K562 (cell line): ENCODE measurements at regions not wholly inside any gene's neighbourhood (a gene's known extent, or its start where the extent isn't known, plus 50 kb on each side); places are given as distances from the start of the nearest gene placed in this dataset.

Experiments used
- ATAC-seq: fragments of 200-7000 bp; cut with Tn5 transposase; 3 replicates; pipeline ENCODE4 v1.9.1; 2020; ENCODE audit warnings: moderate library complexity
- BruUV-seq: library from RNA; stranded (reverse); fragments of 400-500 nt; replicated peaks from 2 replicates; lab custom pipeline; 2021; lab: Mats Ljungman, UMichigan
- CTCF ChIA-PET: fragments of 300-600 bp; formaldehyde crosslinking; extraction: SDS; loops from one replicate; lab custom pipeline; 2021; ENCODE audit warnings: low intra/inter-chr PET ratio; lab: Yijun Ruan, JAX
- POLR2A ChIA-PET: fragments of 300-600, 350-650 bp; sonication (Branson Sonifier 250); formaldehyde crosslinking; extraction: SDS; loops from one replicate; lab custom pipeline; 2021; ENCODE audit warnings: antibody characterized with exemption, inconsistent platforms; lab: Yijun Ruan, JAX
- DNase-seq, 4 experiments: peaks; one replicate each; pipeline versions ENCODE4 v3.0.0 to v3.0.0-alpha.2; 2011 to 2018; ENCODE audit warnings: low spot score in 3 of 4, mixed read lengths in 3 of 4; ENCODE audit errors: extremely low read depth in 1 of 4
- FAIRE-seq: peaks from 2 replicates; lab custom pipeline; 2011; peaks lifted over from hg19 to GRCh38; lab: Jason Lieb, UNC
- H2AFZ ChIP-seq: 2 replicates; pipeline ENCODE4 v1.6.0; 2011; ENCODE audit warnings: low read depth, low read length, control low read depth, inconsistent platforms
- H3K27ac ChIP-seq: fragments of 200-600 bp; 3 replicates; pipeline ENCODE4 v1.8.0; 2011; ENCODE audit warnings: low read depth, mild to moderate bottlenecking, control low read depth, inconsistent platforms, low read length, moderate library complexity, mixed read lengths; ENCODE audit errors: extremely low read depth
- H3K27me3 ChIP-seq, 2 experiments: fragments of 300-600 bp in 1 of 2; 2 replicates in 1 of 2; 3 replicates in 1 of 2; pipeline versions ENCODE4 v1.6.0 to v1.8.0; 2011; ENCODE audit warnings: inconsistent platforms in 2 of 2, low read length in 2 of 2, mild to moderate bottlenecking in 1 of 2, mixed read lengths in 1 of 2, moderate library complexity in 1 of 2; ENCODE audit not compliant: control insufficient read depth in 2 of 2, insufficient read depth in 2 of 2
- H3K36me3 ChIP-seq: fragments of 300-600 bp; 3 replicates; pipeline ENCODE4 v1.8.0; 2011; ENCODE audit warnings: mild to moderate bottlenecking, low read length, inconsistent platforms; ENCODE audit not compliant: control insufficient read depth, insufficient read depth
- H3K4me1 ChIP-seq, 2 experiments: fragments of 200-600 bp in 1 of 2; replicated peaks in 1 of 2; 2 replicates in 1 of 2; 3 replicates in 1 of 2; pipeline versions ENCODE4 v1.5.1 to v1.8.0; 2011; ENCODE audit warnings: inconsistent platforms in 2 of 2, low read length in 2 of 2, mild to moderate bottlenecking in 1 of 2, mixed read lengths in 1 of 2, moderate library complexity in 1 of 2; ENCODE audit not compliant: control insufficient read depth in 2 of 2, insufficient read depth in 2 of 2
- H3K4me2 ChIP-seq: 2 replicates; pipeline ENCODE4 v1.6.1; 2011; ENCODE audit warnings: low read length, control low read depth, inconsistent platforms, mixed read lengths; ENCODE audit not compliant: insufficient read depth
- H3K4me3 ChIP-seq: fragments of 200-600 bp; sonication (generic), shearing (Covaris generic); 2 replicates; pipeline ENCODE4 v1.5.1; 2016; ENCODE audit warnings: control low read depth, inconsistent platforms
- H3K79me2 ChIP-seq: fragments of 200-600 bp; 3 replicates; pipeline ENCODE4 v1.8.0; 2011; ENCODE audit warnings: low read length, inconsistent platforms; ENCODE audit not compliant: control insufficient read depth, insufficient read depth
- H3K9ac ChIP-seq, 2 experiments: 2 replicates each; pipeline versions ENCODE4 v1.6.0 to v1.6.1; 2011; ENCODE audit warnings: low read depth in 2 of 2, low read length in 2 of 2, control low read depth in 1 of 2, inconsistent platforms in 1 of 2, mild to moderate bottlenecking in 1 of 2, mixed read lengths in 1 of 2; ENCODE audit not compliant: insufficient read depth in 1 of 2
- H3K9me1 ChIP-seq: one replicate; pipeline ENCODE4 v1.6.0; 2011; ENCODE audit warnings: inconsistent platforms, mild to moderate bottlenecking, low read length, moderate library complexity; ENCODE audit not compliant: control insufficient read depth, insufficient read depth
- H3K9me3 ChIP-seq: replicated peaks from 2 replicates; pipeline ENCODE4 v1.5.1; 2011; ENCODE audit warnings: low read depth, low read length, inconsistent platforms; ENCODE audit not compliant: control insufficient read depth, insufficient read depth
- H4K20me1 ChIP-seq: replicated peaks from 2 replicates; pipeline ENCODE4 v1.6.1; 2011; ENCODE audit warnings: low read length, inconsistent platforms, mixed read lengths; ENCODE audit not compliant: control insufficient read depth, insufficient read depth
- SP1 ChIP-seq: sonication (generic); formaldehyde crosslinking; IDR thresholded peaks from 2 replicates; pipeline ENCODE4 v1.8.1; 2022; ENCODE audit warnings: mild to moderate bottlenecking, missing genetic modification reagents
- WGBS: fragments of 100-300 bp; shearing (Covaris generic); methylation state at CpG from one replicate; pipeline ENCODE4 v1.1.6; 2016; ENCODE audit warnings: low coverage, mixed read lengths; ENCODE audit not compliant: insufficient coverage; ENCODE audit errors: missing lambda C conversion rate; 5-methylcytosine and 5-hydroxymethylcytosine counted together
- in situ Hi-C: fragments of 300-500 bp; cut with MboI; formaldehyde crosslinking; loops from 4 replicates; pipeline ENCODE4 v1.15.0; 2018; ENCODE audit warnings: inconsistent platforms, mixed read lengths
- intact Hi-C: fragments of 100-400 bp; cut with micrococcal nuclease; formaldehyde crosslinking; loops from 2 replicates; pipeline ENCODE4 v1.14.2; 2022
- TF ChIP-seq, protein P1 (sequence below), 2 experiments: IDR thresholded peaks in 1 of 2; conservative IDR thresholded peaks in 1 of 2; 2 replicates each; pipeline ENCODE4 v1.6.1; 2016; ENCODE audit warnings: low read depth in 2 of 2, mild to moderate bottlenecking in 1 of 2, missing compliant biosample characterization in 1 of 2, missing genetic modification characterization in 1 of 2, moderate library complexity in 1 of 2

DNA sequence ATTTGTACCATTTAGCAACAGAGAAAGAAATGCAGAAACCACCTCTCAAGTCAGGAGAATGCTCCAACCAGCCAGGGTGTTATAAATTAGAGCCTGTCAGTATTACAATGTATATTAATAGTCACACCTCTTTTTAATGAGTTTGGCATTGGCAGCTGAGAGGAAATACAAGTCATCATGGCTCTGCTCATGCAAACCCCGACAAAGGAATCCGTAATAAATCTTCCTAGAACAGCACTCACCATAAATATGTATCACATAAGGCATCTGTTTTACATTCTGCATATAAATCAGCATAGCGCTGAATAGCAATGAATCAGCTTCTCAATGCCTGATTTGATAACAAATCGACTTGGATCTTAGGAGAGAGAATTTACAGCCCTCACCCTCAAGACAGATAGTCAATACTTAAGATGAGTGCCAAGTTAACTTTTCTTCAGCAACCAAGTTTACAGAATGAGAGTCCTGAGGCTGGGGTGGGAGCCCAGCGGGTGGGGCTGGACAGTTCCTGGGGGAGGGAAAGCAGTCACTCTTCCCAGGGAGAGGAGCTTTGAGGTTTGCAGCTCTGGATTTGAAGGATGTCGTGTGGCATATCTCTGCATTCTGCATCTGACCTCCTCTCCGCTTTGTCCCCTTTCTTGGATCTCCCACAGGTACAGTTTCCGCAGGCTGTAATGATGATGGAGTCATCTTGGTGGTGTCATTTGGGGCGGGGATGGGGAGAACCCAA, 1034.4 kb upstream of the NR2F2 start:
- Histone ChIP-seq H3K36me3 (no peaks in the 10 kb centered on the region), H3K4me1 (no peaks in the 10 kb centered on the region), H3K27me3 (peaks cover 9 to 35% of the 10 kb centered on the region in 2 experiments), H4K20me1 (no peaks in the 10 kb centered on the region), H3K9me3 (no peaks in the 10 kb centered on the region), H3K79me2 (no peaks in the 10 kb centered on the region), H3K9me1 (no peaks in the 10 kb centered on the region), H2AFZ (no peak overlapping the region), H3K9ac (no peak overlapping the region), H3K27ac (no peak overlapping the region), H3K4me2 (no peak overlapping the region)
- intact Hi-C loops = no loop called here
- CTCF ChIA-PET = no interaction called here
- in situ Hi-C loops = no loop called here
- FAIRE-seq = no peak
- WGBS = 0% methylated on average over 8 of the region's 9 CpGs
- TF ChIP-seq SP1 (CRISPR knock-in tag) = no peak
- TF ChIP-seq, protein P1, sequence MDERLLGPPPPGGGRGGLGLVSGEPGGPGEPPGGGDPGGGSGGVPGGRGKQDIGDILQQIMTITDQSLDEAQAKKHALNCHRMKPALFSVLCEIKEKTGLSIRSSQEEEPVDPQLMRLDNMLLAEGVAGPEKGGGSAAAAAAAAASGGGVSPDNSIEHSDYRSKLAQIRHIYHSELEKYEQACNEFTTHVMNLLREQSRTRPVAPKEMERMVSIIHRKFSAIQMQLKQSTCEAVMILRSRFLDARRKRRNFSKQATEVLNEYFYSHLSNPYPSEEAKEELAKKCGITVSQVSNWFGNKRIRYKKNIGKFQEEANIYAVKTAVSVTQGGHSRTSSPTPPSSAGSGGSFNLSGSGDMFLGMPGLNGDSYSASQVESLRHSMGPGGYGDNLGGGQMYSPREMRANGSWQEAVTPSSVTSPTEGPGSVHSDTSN (CRISPR knock-in tag; IDR thresholded peaks at IDR 0.05; ENCODE audit: low read depth) = no peak
- TF ChIP-seq, protein P1 (tag; conservative IDR thresholded peaks at IDR 0.05; ENCODE audit: low read depth) = peak; percentile 38
- TF ChIP-seq, all 486 proteins: peak for 1
- no peak for DNase-seq
- BruUV-seq = no TSS peak
- no peak for ATAC-seq
- POLR2A ChIA-PET = interaction anchor here (0.7 to 0.9 kb wide), 2 partner anchors 9 to 13 kb away, joined by 3 read pairs; no protein-coding TSS in a partner anchor
- no peak overlapping the region for H3K4me3 ChIP-seq
